GM23338 (cell line): ENCODE measurements at regions not wholly inside any gene's neighbourhood (a gene's known extent, or its start where the extent isn't known, plus 50 kb on each side); places are given as distances from the start of the nearest gene placed in this dataset.

Experiments used
- CREB1 ChIP-seq: fragments of 250-450 bp; sonication (Bioruptor Pico); IDR thresholded peaks from 2 replicates; pipeline ENCODE4 v1.5.0; 2020; ENCODE audit warnings: low read depth, mild to moderate bottlenecking, moderate library complexity
- EZH2 ChIP-seq: fragments of 200-600 bp; sonication (generic); IDR thresholded peaks from one replicate; pipeline ENCODE4 v1.8.0; 2017; ENCODE audit warnings: antibody characterized with exemption, mild to moderate bottlenecking, low read depth; ENCODE audit not compliant: unreplicated experiment
- EZH2phosphoT487 ChIP-seq: fragments of 200-600 bp; sonication (generic); IDR thresholded peaks from one replicate; pipeline ENCODE4 v1.8.1; 2018; ENCODE audit warnings: antibody characterized with exemption; ENCODE audit not compliant: unreplicated experiment
- JUNB ChIP-seq: IDR thresholded peaks from one replicate; pipeline ENCODE4 v1.6.1; 2016; ENCODE audit warnings: antibody characterized with exemption; ENCODE audit not compliant: unreplicated experiment
- POLR2AphosphoS5 ChIP-seq: IDR thresholded peaks from 2 replicates; pipeline ENCODE4 v1.6.1; 2016; ENCODE audit warnings: antibody characterized with exemption, low read depth
- ZNF331 ChIP-seq: fragments of 250-450 bp; sonication (Bioruptor Pico); IDR thresholded peaks from 2 replicates; pipeline ENCODE4 v1.5.0; 2020; ENCODE audit warnings: low read depth, mild to moderate bottlenecking, moderate library complexity
- TF ChIP-seq, protein P1 (sequence below): IDR thresholded peaks from 2 replicates; pipeline ENCODE4 v1.6.1; 2016; ENCODE audit warnings: antibody characterized with exemption
- TF ChIP-seq, protein P2 (sequence below), 2 experiments: fragments of 200-600 bp in 1 of 2; sonication (generic) in 1 of 2; conservative IDR thresholded peaks; 2 replicates each; pipeline versions ENCODE4 v1.5.1 to v1.6.1; 2016 to 2017; ENCODE audit warnings: antibody characterized with exemption in 2 of 2, low read depth in 2 of 2, mild to moderate bottlenecking in 2 of 2, moderate library complexity in 1 of 2
- TF ChIP-seq, protein P3 (sequence below): IDR thresholded peaks from one replicate; pipeline ENCODE4 v1.6.1; 2018; ENCODE audit warnings: antibody characterized with exemption; ENCODE audit not compliant: unreplicated experiment

DNA sequence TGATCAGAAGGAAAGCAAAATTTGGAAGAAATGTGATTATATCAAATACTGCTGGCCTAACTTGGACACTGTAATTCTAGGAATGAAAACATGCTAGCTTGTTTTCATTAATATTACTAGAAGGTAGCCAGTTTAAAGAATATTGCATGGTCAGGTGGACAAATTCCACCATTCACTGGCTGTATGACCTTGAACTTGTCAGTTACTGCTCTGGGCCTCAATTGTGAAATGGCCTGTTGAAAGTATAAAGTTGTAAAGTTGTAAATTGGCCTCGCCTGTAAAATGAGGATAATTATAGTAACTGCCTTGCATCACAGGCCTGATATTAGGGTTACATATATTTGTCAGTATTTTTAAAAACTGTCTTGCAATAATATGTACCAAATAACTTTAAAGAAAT lies 398.4 kb upstream of the CHST9 start:
- TF ChIP-seq POLR2AphosphoS5 (no peak), EZH2 (no peak), ZNF331 (no peak), CREB1 (CRISPR knock-in tag) (no peak), EZH2phosphoT487 (no peak), JUNB (no peak)
- TF ChIP-seq, protein P1, sequence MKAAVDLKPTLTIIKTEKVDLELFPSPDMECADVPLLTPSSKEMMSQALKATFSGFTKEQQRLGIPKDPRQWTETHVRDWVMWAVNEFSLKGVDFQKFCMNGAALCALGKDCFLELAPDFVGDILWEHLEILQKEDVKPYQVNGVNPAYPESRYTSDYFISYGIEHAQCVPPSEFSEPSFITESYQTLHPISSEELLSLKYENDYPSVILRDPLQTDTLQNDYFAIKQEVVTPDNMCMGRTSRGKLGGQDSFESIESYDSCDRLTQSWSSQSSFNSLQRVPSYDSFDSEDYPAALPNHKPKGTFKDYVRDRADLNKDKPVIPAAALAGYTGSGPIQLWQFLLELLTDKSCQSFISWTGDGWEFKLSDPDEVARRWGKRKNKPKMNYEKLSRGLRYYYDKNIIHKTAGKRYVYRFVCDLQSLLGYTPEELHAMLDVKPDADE = no peak
- TF ChIP-seq, protein P2, sequence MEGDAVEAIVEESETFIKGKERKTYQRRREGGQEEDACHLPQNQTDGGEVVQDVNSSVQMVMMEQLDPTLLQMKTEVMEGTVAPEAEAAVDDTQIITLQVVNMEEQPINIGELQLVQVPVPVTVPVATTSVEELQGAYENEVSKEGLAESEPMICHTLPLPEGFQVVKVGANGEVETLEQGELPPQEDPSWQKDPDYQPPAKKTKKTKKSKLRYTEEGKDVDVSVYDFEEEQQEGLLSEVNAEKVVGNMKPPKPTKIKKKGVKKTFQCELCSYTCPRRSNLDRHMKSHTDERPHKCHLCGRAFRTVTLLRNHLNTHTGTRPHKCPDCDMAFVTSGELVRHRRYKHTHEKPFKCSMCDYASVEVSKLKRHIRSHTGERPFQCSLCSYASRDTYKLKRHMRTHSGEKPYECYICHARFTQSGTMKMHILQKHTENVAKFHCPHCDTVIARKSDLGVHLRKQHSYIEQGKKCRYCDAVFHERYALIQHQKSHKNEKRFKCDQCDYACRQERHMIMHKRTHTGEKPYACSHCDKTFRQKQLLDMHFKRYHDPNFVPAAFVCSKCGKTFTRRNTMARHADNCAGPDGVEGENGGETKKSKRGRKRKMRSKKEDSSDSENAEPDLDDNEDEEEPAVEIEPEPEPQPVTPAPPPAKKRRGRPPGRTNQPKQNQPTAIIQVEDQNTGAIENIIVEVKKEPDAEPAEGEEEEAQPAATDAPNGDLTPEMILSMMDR (conservative IDR thresholded peaks at IDR 0.05; ENCODE audit: low read depth in 2 of 2) = no peak
- TF ChIP-seq, protein P3, sequence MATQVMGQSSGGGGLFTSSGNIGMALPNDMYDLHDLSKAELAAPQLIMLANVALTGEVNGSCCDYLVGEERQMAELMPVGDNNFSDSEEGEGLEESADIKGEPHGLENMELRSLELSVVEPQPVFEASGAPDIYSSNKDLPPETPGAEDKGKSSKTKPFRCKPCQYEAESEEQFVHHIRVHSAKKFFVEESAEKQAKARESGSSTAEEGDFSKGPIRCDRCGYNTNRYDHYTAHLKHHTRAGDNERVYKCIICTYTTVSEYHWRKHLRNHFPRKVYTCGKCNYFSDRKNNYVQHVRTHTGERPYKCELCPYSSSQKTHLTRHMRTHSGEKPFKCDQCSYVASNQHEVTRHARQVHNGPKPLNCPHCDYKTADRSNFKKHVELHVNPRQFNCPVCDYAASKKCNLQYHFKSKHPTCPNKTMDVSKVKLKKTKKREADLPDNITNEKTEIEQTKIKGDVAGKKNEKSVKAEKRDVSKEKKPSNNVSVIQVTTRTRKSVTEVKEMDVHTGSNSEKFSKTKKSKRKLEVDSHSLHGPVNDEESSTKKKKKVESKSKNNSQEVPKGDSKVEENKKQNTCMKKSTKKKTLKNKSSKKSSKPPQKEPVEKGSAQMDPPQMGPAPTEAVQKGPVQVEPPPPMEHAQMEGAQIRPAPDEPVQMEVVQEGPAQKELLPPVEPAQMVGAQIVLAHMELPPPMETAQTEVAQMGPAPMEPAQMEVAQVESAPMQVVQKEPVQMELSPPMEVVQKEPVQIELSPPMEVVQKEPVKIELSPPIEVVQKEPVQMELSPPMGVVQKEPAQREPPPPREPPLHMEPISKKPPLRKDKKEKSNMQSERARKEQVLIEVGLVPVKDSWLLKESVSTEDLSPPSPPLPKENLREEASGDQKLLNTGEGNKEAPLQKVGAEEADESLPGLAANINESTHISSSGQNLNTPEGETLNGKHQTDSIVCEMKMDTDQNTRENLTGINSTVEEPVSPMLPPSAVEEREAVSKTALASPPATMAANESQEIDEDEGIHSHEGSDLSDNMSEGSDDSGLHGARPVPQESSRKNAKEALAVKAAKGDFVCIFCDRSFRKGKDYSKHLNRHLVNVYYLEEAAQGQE = no peak
